HG03095 (cell line): ENCODE measurements at regions not wholly inside any gene's neighbourhood (a gene's known extent, or its start where the extent isn't known, plus 50 kb on each side); places are given as distances from the start of the nearest gene placed in this dataset.

Source experiments
- ATAC-seq: cut with Tn5 transposase; IDR thresholded peaks from one replicate; pipeline ENCODE4 v1.9.1; 2021; ENCODE audit warnings: moderate library complexity; ENCODE audit not compliant: unreplicated experiment

- no peak for ATAC-seq
Measured at GRCh38 chr7:31455844-31456243, 58.0 kb upstream of the ITPRID1 start.

GRCh38 chr7:31456646-31457368 is 57.1 kb upstream of the ITPRID1 start:
- no peak for ATAC-seq

GRCh38 chr7:31457551-31457950 is 56.3 kb upstream of the ITPRID1 start:
- no peak for ATAC-seq

- no peak for ATAC-seq
Measured at GRCh38 chr7:31458203-31458602, 55.7 kb upstream of the ITPRID1 start.

GRCh38 chr7:31462636-31463035 is 51.3 kb upstream of the ITPRID1 start:
- no peak for ATAC-seq
